ENCODE measurements at regions not wholly inside any gene's neighbourhood (a gene's known extent, or its start where the extent isn't known, plus 50 kb on each side); places are given as distances from the start of the nearest gene placed in this dataset.
"Not testable (repeated sequence)": the region's sequence is repeated elsewhere in the genome, so short reads cannot be mapped to it uniquely, and the experiment has no call there.

DNA sequence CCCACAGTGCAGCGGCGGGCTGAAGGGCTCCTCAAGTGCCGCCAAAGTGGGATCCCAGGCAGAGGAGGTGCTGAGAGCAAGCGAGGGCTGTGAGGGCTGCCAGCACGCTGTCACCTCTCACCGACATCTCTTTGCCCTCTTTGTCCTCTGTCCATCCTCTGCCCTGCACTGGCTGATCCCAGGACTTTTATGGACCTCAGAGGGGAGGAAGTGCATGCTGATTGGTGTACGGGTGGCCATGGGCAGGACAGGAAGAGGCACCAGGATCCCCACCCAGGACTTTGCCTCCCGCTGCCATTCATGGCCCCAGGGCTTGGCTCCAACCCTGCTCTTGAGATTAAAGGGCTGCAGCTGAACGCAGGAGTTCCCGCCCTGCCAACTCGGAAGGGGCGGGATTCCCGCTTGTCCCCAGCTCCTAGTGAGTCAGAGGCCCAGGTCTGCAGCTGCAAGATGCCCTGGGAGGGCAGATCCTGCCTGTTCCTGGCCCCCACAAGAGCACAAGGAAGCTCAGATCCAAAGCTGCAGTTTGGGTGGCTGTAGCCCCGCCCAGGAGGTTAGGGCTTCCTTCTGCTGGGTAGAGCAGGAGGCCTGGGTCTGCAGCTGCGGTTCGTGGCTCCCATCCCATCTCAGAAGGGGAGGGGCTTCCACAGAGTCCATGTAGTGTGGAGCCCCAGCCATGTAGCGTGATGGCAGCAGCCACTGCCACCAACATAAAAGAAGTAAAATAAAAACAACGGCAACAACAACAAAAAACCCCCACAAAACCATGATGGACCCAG is 1716.7 kb downstream of the SLITRK1 start:
- ChIA-PET CTCF (no interaction called here), POLR2A (no interaction called here)
- WGBS (ENCODE audit: insufficient coverage): 88% methylated on average over 11 of the region's 18 CpGs
- no peaks in the 10 kb centered on the region for H3K36me3 ChIP-seq (ENCODE audit: control insufficient read depth in 2 of 2, extremely low read depth in 1 of 2, insufficient read depth in 1 of 2, low read length in 1 of 2)
- DNase-seq (no peak), ATAC-seq (replicated peaks in 1 of 4) (no peak)
- Mint-ChIP-seq H3K9me3 (peaks cover 14 to 40% (median 32%) of the 10 kb centered on the region in 3 donors), H3K36me3 (no peaks in the 10 kb centered on the region), H3K27me3 (no peaks in the 10 kb centered on the region), H3K27ac (no peak overlapping the region), H3K4me1 (no peaks in the 10 kb centered on the region), H3K4me3 (no peak overlapping the region)
- H3K9me3 ChIP-seq: no peaks in the 10 kb centered on the region
- no peak overlapping the region for H3K4me3 ChIP-seq (ENCODE audit: control insufficient read depth in 1 of 2, extremely low read depth in 1 of 2, low read length in 1 of 2)
- no peak overlapping the region for H3K27ac ChIP-seq (ENCODE audit: low read length)
- H3K4me1 ChIP-seq (ENCODE audit: control insufficient read depth in 1 of 2, extremely low read depth in 1 of 2, insufficient read depth in 2 of 2, low read length in 2 of 2): no peaks in the 10 kb centered on the region
- H3K27me3 ChIP-seq (replicated peaks in 1 of 2; ENCODE audit: control insufficient read depth in 2 of 2, extremely low read depth in 1 of 2, insufficient read depth in 2 of 2, low read length in 1 of 2): no peaks in the 10 kb centered on the region

DNA sequence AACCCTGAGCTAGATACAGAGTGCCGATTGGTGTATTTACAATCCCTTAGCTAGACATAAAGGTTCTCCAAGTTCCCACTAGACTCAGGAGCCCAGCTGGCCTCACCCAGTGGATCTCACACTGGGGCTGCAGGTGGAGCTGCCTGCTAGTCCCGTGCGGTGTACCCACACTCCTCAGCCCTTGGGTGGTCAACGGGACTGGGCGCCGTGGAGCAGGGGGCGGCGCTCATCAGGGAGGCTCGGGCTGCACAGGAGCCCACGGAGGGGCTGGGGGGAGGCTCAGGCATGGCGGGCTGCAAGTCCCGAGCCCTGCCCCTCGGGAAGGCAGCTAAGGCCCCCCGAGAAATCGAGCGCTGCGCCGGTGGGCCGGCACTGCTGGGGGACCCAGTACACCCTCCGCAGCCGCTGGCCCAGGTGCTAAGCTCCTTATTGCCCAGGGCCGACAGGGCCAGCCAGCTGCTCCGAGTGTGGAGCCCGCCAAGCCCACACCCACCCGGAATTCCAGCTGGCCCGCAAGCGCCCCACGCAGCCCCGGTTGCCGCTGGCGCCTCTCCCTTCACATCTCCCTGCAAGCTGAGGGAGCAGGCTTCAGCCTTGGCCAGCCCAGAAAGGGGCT is 1717.4 kb downstream of the SLITRK1 start:
- H3K4me1 Mint-ChIP-seq; H3K27ac ChIP-seq (ENCODE audit: low read length); H3K36me3 ChIP-seq (ENCODE audit: control insufficient read depth in 2 of 2, extremely low read depth in 1 of 2, insufficient read depth in 1 of 2, low read length in 1 of 2); H3K4me3 ChIP-seq (ENCODE audit: control insufficient read depth in 1 of 2, extremely low read depth in 1 of 2, low read length in 1 of 2); H3K27me3 ChIP-seq (replicated peaks in 1 of 2; ENCODE audit: control insufficient read depth in 2 of 2, extremely low read depth in 1 of 2, insufficient read depth in 2 of 2, low read length in 1 of 2); DNase-seq; H3K36me3 Mint-ChIP-seq; ATAC-seq (replicated peaks in 1 of 4); H3K4me1 ChIP-seq (ENCODE audit: control insufficient read depth in 1 of 2, extremely low read depth in 1 of 2, insufficient read depth in 2 of 2, low read length in 2 of 2); CTCF ChIA-PET; H3K4me3 Mint-ChIP-seq; H3K27me3 Mint-ChIP-seq; POLR2A ChIA-PET; H3K9me3 ChIP-seq; H3K27ac Mint-ChIP-seq: not testable (repeated sequence)
- peaks cover 12 to 33% (median 27%) of the 10 kb centered on the region in 3 donors for H3K9me3 Mint-ChIP-seq
- 89% methylated on average over 30 of the region's 31 CpGs for WGBS (ENCODE audit: insufficient coverage)

DNA sequence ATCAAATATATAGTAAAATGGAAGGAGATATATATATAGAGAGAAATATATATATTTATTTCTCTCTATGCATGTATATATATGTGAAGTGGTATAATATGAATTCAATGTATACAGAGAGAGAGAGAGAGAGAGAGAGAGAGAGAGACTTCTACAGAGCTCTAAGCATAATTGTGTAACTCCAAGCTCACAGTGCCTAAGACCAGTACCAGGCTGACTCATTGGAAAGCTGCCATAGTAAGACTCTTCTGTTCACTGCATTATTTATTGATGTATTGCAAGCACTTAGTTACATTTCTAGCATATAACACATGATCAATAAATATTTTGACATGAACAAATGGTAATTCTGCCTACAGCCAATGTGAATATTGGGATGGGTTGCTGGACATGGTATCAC is 1734.7 kb downstream of the SLITRK1 start:
- H3K27ac Mint-ChIP-seq: no peak overlapping the region
- no peaks in the 10 kb centered on the region for H3K4me1 Mint-ChIP-seq
- Histone ChIP-seq H3K4me3 (ENCODE audit: control insufficient read depth in 1 of 2, extremely low read depth in 1 of 2, low read length in 1 of 2) (no peak overlapping the region), H3K4me1 (ENCODE audit: control insufficient read depth in 1 of 2, extremely low read depth in 1 of 2, insufficient read depth in 2 of 2, low read length in 2 of 2) (no peaks in the 10 kb centered on the region), H3K36me3 (ENCODE audit: control insufficient read depth in 2 of 2, extremely low read depth in 1 of 2, insufficient read depth in 1 of 2, low read length in 1 of 2) (no peaks in the 10 kb centered on the region), H3K27ac (ENCODE audit: low read length) (no peak overlapping the region), H3K9me3 (peaks cover 6% of the 10 kb centered on the region), H3K27me3 (replicated peaks in 1 of 2; ENCODE audit: control insufficient read depth in 2 of 2, extremely low read depth in 1 of 2, insufficient read depth in 2 of 2, low read length in 1 of 2) (no peaks in the 10 kb centered on the region)
- CTCF ChIA-PET: interaction anchor here in 1 of 2 donors (0.6 kb wide), 1 partner anchor 328 kb away, joined by 3 read pairs; no protein-coding TSS in a partner anchor
- POLR2A ChIA-PET: no interaction called here
- no peaks in the 10 kb centered on the region for H3K27me3 Mint-ChIP-seq
- H3K4me3 Mint-ChIP-seq: no peak overlapping the region
- H3K36me3 Mint-ChIP-seq: no peaks in the 10 kb centered on the region
- H3K9me3 Mint-ChIP-seq: peaks cover 5 to 24% (median 7%) of the 10 kb centered on the region in 3 donors
- no peak for ATAC-seq (replicated peaks in 1 of 4)
- no peak for DNase-seq

DNA sequence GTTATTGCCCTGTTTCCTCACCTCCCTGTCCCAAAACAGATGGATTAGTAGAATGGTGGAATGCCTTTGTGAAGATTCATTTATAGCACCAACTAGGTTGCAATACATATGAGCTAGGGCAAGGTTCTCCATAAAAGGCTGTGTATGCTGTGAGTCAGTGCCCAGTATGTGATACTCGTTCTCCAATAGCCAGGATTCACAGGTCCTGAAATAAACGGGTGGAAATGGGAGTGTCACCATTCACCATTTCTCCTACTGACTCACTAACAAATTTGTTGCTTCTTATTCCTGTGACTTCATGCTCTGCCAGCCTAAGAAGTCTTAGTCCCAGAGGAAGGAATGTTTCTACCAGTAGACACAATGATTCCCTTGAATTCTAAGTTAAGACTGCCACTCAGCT is 1745.4 kb downstream of the SLITRK1 start:
- Histone ChIP-seq H3K36me3 (ENCODE audit: control insufficient read depth in 2 of 2, extremely low read depth in 1 of 2, insufficient read depth in 1 of 2, low read length in 1 of 2) (no peaks in the 10 kb centered on the region), H3K27me3 (replicated peaks in 1 of 2; ENCODE audit: control insufficient read depth in 2 of 2, extremely low read depth in 1 of 2, insufficient read depth in 2 of 2, low read length in 1 of 2) (no peaks in the 10 kb centered on the region), H3K4me3 (ENCODE audit: control insufficient read depth in 1 of 2, extremely low read depth in 1 of 2, low read length in 1 of 2) (no peak overlapping the region), H3K27ac (ENCODE audit: low read length) (no peak overlapping the region), H3K4me1 (ENCODE audit: control insufficient read depth in 1 of 2, extremely low read depth in 1 of 2, insufficient read depth in 2 of 2, low read length in 2 of 2) (no peaks in the 10 kb centered on the region), H3K9me3 (no peaks in the 10 kb centered on the region)
- ATAC-seq (replicated peaks in 1 of 4): no peak
- no peak overlapping the region for H3K27ac Mint-ChIP-seq
- no peak for DNase-seq
- no peaks in the 10 kb centered on the region for H3K27me3 Mint-ChIP-seq
- no peak overlapping the region for H3K4me3 Mint-ChIP-seq
- H3K36me3 Mint-ChIP-seq: no peaks in the 10 kb centered on the region
- H3K4me1 Mint-ChIP-seq: no peaks in the 10 kb centered on the region
- ChIA-PET CTCF (no interaction called here), POLR2A (no interaction called here)
- peaks cover 6 to 31% (median 20%) of the 10 kb centered on the region in 3 donors for H3K9me3 Mint-ChIP-seq
- WGBS (ENCODE audit: insufficient coverage): 100% methylated on average over 1 of the region's 2 CpGs

DNA sequence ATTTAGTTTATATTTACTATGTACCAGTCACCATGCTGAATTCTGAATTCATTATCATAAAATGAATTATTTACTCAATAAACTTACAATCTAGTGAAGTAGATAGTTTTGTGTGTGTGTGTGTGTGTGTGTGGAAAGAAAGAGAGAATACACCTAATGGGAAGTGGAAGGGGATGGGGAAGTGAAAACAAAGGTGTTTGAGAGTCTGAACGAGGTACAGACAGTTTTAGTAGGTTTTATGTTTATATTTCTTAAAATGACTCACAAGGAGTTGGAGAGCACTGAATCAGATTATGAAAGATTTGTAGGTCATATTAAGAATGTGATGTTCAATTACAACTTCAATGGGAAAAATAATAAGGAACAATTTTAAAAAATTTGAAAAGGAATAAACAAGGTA is 1753.0 kb downstream of the SLITRK1 start:
- Mint-ChIP-seq H3K4me3 (no peak overlapping the region), H3K27me3 (no peaks in the 10 kb centered on the region), H3K36me3 (no peaks in the 10 kb centered on the region), H3K4me1 (no peaks in the 10 kb centered on the region), H3K9me3 (peaks cover 9 to 16% (median 12%) of the 10 kb centered on the region in 3 donors), H3K27ac (no peak overlapping the region)
- ATAC-seq (replicated peaks in 1 of 4) (no peak), DNase-seq (no peak)
- no peak overlapping the region for H3K4me3 ChIP-seq (ENCODE audit: control insufficient read depth in 1 of 2, extremely low read depth in 1 of 2, low read length in 1 of 2)
- no peaks in the 10 kb centered on the region for H3K27me3 ChIP-seq (replicated peaks in 1 of 2; ENCODE audit: control insufficient read depth in 2 of 2, extremely low read depth in 1 of 2, insufficient read depth in 2 of 2, low read length in 1 of 2)
- ChIA-PET CTCF (no interaction called here), POLR2A (no interaction called here)
- no peaks in the 10 kb centered on the region for H3K4me1 ChIP-seq (ENCODE audit: control insufficient read depth in 1 of 2, extremely low read depth in 1 of 2, insufficient read depth in 2 of 2, low read length in 2 of 2)
- no peaks in the 10 kb centered on the region for H3K9me3 ChIP-seq
- no peaks in the 10 kb centered on the region for H3K36me3 ChIP-seq (ENCODE audit: control insufficient read depth in 2 of 2, extremely low read depth in 1 of 2, insufficient read depth in 1 of 2, low read length in 1 of 2)
- H3K27ac ChIP-seq (ENCODE audit: low read length): no peak overlapping the region
- WGBS (ENCODE audit: insufficient coverage): 20% methylated on average over 1 of the region's 1 CpG

DNA sequence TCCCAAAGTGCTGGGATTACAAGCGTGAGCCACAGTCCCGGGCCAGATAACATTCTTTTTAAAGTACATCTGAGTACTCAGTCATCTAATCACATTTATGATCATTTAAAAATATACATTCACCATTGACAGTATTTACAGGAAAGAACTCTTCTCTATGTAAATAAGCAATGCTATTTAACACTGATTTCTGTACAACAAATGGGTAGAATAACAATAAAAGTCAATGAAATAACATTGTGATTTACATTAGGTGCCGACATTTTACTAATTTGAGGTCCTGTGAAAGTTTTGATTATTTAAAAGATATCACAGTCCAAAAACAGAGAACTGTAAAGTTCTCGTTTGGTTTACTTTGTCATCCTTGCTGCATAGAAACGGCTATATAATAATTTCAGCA is 1763.7 kb downstream of the SLITRK1 start:
- Mint-ChIP-seq H3K36me3 (no peaks in the 10 kb centered on the region), H3K27ac (no peak overlapping the region), H3K4me3 (no peak overlapping the region), H3K27me3 (no peaks in the 10 kb centered on the region), H3K9me3 (peaks cover 7 to 21% (median 9%) of the 10 kb centered on the region in 3 donors), H3K4me1 (no peaks in the 10 kb centered on the region)
- DNase-seq (no peak), ATAC-seq (replicated peaks in 1 of 4) (no peak)
- ChIA-PET POLR2A (no interaction called here), CTCF (no interaction called here)
- no peaks in the 10 kb centered on the region for H3K4me1 ChIP-seq (ENCODE audit: control insufficient read depth in 1 of 2, extremely low read depth in 1 of 2, insufficient read depth in 2 of 2, low read length in 2 of 2)
- H3K4me3 ChIP-seq (ENCODE audit: control insufficient read depth in 1 of 2, extremely low read depth in 1 of 2, low read length in 1 of 2): no peak overlapping the region
- no peaks in the 10 kb centered on the region for H3K36me3 ChIP-seq (ENCODE audit: control insufficient read depth in 2 of 2, extremely low read depth in 1 of 2, insufficient read depth in 1 of 2, low read length in 1 of 2)
- no peaks in the 10 kb centered on the region for H3K27me3 ChIP-seq (replicated peaks in 1 of 2; ENCODE audit: control insufficient read depth in 2 of 2, extremely low read depth in 1 of 2, insufficient read depth in 2 of 2, low read length in 1 of 2)
- no peak overlapping the region for H3K27ac ChIP-seq (ENCODE audit: low read length)
- WGBS (ENCODE audit: insufficient coverage): no CpG with 5 or more reads among the region's 5 CpGs
- H3K9me3 ChIP-seq: no peaks in the 10 kb centered on the region
